Activated T-cell treated with anti-CD3 and anti-CD28 coated beads, Interleukin-2, amount 50 U/mL, for 4 hours (primary cell): ENCODE measurements at regions not wholly inside any gene's neighbourhood (a gene's known extent, or its start where the extent isn't known, plus 50 kb on each side); places are given as distances from the start of the nearest gene placed in this dataset.
A peak's percentile ranks its signal among the peaks of the same experiment; 100 is the strongest.
"Not testable (repeated sequence)": the region's sequence is repeated elsewhere in the genome, so short reads cannot be mapped to it uniquely, and the experiment has no call there.

Experiments
- ATAC-seq, 2 donors: fragments of 200-7000 bp; cut with Tn5 transposase; one replicate each; pipeline ENCODE4 v1.10.0; 2021
- DNase-seq: peaks from one replicate; pipeline ENCODE4 v3.0.0-alpha.2; 2020
- H3K27me3 Mint-ChIP-seq: one replicate; pipeline ENCODE4 v1.8.0; 2021; ENCODE audit warnings: low read depth, mixed read lengths
- H3K36me3 Mint-ChIP-seq: one replicate; pipeline ENCODE4 v1.8.0; 2022; ENCODE audit warnings: mixed read lengths; ENCODE audit not compliant: insufficient read depth
- H3K4me1 Mint-ChIP-seq: one replicate; pipeline ENCODE4 v1.8.0; 2021; ENCODE audit warnings: low read depth, mixed read lengths
- H3K4me3 Mint-ChIP-seq: one replicate; pipeline ENCODE4 v1.8.0; 2021; ENCODE audit warnings: mild to moderate bottlenecking, moderate library complexity, mixed read lengths
- H3K9me3 Mint-ChIP-seq: one replicate; pipeline ENCODE4 v1.8.0; 2021; ENCODE audit warnings: mixed read lengths

DNA sequence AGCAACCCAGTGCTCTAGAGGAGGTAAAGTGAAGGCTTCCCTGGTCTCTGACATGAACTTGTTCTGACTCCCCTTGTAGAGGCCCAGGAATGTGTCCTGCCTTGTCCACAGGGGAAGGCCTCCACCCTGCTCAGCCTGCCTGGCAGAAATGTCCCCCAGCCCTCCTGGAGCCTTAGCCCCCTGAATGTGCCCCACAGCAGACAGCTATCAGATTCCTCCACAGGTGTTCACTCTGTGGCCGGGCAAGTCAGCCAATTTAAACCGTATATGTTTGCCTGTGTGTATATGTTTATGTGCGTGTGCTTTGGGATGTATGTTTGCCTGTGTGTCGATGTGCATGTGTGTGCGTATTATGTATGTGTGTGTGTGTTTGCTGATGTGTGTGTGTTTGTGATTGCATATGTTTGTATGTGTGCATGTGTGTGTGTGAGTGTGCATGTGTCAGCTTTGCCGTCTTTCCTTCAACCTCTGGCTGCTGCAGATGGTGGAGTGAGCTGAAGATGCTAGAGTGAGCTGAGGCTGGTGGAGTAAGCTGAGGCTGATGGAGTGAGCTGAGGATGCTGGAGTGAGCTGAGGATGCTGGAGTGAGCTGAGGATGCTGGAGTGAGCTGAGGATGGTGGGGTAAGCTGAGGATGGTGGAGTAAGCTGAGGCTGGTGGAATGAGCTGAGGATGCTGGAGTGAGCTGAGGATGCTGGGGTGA is 68.9 kb upstream of the ANTXRL start:
- DNase-seq (no peak), ATAC-seq (no peak)
- no peaks in the 10 kb centered on the region for H3K27me3 Mint-ChIP-seq
- H3K9me3 Mint-ChIP-seq, result no peaks in the 10 kb centered on the region
- peaks cover 7% of the 10 kb centered on the region for H3K4me1 Mint-ChIP-seq
- peaks cover 28% of the 10 kb centered on the region for H3K36me3 Mint-ChIP-seq
- H3K4me3 Mint-ChIP-seq, result no peak overlapping the region

DNA sequence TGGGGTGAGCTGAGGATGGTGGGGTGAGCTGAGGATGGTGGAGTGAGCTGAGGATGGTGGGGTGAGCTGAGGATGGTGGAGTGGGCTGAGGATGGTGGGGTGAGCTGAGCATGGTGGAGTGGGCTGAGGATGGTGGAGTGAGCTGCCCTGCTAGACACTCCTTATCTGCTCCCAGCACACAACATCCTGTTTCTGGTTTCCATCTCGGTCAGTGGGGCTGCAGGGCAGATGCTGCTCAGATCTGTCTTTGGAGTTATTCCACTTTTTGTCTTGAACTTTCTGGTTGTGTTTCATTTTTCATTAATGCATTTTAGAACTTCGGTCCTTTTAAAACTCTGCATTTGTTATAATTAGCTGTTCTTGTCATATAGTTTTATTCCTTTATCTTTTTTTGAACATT is 67.9 kb upstream of the ANTXRL start:
- H3K4me3 Mint-ChIP-seq, result no peak overlapping the region
- DNase-seq, result no peak
- H3K36me3 Mint-ChIP-seq, result peaks cover 36% of the 10 kb centered on the region
- no peaks in the 10 kb centered on the region for H3K27me3 Mint-ChIP-seq
- ATAC-seq, result no peak
- H3K4me1 Mint-ChIP-seq, result peaks cover 7% of the 10 kb centered on the region
- no peaks in the 10 kb centered on the region for H3K9me3 Mint-ChIP-seq

DNA sequence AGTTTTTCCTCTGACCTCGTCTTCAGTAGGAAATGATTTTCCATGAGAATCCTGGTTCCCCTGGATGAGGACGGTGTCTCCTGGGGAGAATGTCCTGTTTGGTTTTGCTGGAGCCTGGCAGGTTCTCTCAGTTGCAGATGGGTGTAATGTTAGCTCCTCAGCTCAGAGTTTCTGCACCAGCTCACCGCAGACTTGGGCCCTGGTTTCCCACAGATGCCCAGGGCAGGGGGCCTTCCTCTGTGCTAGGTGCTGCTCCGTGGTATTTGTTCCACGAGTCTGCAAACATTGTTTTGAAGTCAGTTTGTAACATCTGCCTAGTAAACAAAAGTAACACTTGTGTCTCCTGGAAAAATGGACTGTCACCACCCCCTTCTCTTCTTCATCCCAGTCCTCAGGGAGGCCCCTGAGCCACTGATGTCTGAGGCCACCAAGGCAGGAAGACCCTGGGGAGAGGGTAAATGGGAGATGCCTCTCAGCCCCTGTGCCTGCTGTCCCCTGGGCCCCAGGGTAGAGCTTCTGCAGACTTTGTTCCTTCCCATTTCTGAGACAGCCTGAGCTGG is 67.3 kb upstream of the ANTXRL start:
- H3K4me3 Mint-ChIP-seq, DNase-seq, H3K4me1 Mint-ChIP-seq, H3K27me3 Mint-ChIP-seq, ATAC-seq, H3K9me3 Mint-ChIP-seq: not testable (repeated sequence)
- H3K36me3 Mint-ChIP-seq, result peaks cover 39% of the 10 kb centered on the region

DNA sequence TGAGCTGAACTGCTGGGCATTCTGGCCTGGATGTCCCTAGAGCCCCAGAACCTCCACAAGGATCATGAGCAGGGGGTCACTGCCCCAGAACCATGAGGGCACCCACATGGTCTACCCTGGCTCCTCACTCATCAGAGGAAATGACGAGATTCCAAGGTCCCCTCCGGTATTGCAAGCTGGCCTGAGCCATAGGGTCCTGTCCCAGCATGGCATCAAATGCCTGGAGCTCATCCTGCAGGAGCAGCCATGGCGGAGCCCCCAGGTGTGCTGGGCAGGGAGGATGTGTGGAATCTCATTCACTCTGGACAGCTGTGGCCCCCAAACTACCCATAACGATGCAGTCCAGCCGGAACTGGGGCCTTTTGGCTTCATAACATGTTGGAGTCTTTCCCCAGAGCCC is 66.6 kb upstream of the ANTXRL start:
- H3K4me3 Mint-ChIP-seq, result no peak overlapping the region
- no peak for ATAC-seq
- H3K4me1 Mint-ChIP-seq, result peaks cover 7% of the 10 kb centered on the region
- H3K36me3 Mint-ChIP-seq, result peaks cover 41% of the 10 kb centered on the region
- no peaks in the 10 kb centered on the region for H3K9me3 Mint-ChIP-seq
- DNase-seq, result no peak
- no peaks in the 10 kb centered on the region for H3K27me3 Mint-ChIP-seq

DNA sequence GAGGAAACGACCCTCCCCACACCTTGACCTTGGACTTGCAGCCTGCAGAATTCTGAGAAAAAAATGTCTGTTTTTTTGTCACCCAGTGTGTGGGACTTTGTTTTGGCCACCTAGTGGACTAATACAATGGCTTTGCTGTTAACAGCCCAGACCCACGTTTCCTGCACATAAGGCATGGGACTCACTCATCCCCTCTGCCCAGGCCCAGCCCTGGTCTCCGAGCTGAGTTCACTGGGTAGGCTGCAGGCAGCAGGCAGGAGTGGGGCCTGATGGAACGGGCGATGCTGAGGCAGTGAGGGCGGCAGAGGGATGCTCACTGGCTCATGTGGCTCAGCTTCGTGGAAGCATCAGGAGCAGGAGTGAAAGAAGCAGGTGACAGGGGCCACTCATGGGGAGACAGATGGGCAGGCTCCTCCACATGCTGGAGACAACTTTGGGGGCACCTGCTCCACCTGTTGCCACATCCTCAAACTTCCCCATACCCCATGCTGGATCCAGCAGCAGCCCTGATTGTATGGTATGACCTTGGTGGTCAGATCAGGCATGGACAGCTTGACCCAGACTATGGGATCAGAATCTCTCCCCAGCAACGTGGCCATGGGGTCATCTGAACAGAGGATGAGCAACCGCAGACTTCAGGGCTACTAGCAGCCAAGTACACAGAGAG is 65.8 kb upstream of the ANTXRL start:
- H3K9me3 Mint-ChIP-seq, result no peaks in the 10 kb centered on the region
- ATAC-seq, result no peak
- no peak for DNase-seq
- H3K4me1 Mint-ChIP-seq, result peaks cover 7% of the 10 kb centered on the region
- no peak overlapping the region for H3K4me3 Mint-ChIP-seq
- peaks cover 40% of the 10 kb centered on the region for H3K36me3 Mint-ChIP-seq
- H3K27me3 Mint-ChIP-seq, result no peaks in the 10 kb centered on the region

DNA sequence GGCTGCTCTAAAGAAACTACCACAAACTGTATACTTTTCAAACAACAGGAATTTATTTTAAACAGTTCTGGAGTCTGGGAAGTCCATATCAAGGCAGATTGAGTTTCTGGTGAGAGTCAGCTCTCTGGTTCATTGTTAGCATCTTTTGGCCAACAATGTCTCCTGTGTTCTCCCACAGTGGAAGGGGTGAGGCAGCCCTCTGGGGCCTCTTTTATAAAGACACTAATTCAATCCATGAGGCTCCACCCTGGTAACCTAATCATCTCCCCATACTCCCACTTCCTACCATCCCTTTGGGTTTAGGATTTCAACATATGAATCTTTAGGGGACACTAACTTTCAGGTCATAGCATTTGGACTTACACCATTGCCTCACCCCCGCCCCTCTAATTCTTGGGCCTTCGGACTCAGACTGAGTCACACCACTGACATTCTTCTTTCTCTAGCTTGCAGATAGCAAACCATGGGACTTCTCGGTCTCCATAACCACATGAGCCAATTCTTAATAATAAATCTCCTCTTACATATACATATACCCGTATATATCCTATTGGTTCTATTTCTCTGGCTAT is 64.3 kb upstream of the ANTXRL start:
- H3K4me1 Mint-ChIP-seq, result peaks cover 5% of the 10 kb centered on the region
- no peak for DNase-seq
- peaks cover 31% of the 10 kb centered on the region for H3K36me3 Mint-ChIP-seq
- no peak overlapping the region for H3K4me3 Mint-ChIP-seq
- no peak for ATAC-seq
- no peaks in the 10 kb centered on the region for H3K9me3 Mint-ChIP-seq
- H3K27me3 Mint-ChIP-seq, result no peaks in the 10 kb centered on the region

DNA sequence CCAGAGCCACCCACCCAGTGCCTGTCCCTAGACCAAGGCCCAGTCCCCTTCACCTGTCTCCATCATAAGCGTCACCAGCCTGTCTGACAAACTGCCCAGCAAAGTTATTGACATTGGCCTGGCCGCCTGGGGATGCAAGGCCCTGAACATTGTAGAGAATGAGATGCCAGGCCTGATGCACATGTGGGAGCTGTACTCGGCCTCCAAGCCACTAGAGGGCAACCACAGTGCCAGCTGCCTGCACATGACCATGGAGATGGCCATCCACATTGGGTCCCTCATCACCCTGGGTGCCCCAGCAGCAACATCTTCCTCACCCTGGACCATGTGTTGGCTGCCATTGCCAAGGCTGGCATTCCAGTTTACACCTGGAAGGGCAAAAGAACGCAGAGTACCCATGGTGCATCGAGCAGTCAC is 63.7 kb upstream of the ANTXRL start:
- no peak for DNase-seq
- no peaks in the 10 kb centered on the region for H3K9me3 Mint-ChIP-seq
- H3K27me3 Mint-ChIP-seq, result no peaks in the 10 kb centered on the region
- peak; percentile 28 to 49 for ATAC-seq
- H3K36me3 Mint-ChIP-seq, result peaks cover 27% of the 10 kb centered on the region
- H3K4me1 Mint-ChIP-seq, result peaks cover 3% of the 10 kb centered on the region
- H3K4me3 Mint-ChIP-seq, result no peak overlapping the region

DNA sequence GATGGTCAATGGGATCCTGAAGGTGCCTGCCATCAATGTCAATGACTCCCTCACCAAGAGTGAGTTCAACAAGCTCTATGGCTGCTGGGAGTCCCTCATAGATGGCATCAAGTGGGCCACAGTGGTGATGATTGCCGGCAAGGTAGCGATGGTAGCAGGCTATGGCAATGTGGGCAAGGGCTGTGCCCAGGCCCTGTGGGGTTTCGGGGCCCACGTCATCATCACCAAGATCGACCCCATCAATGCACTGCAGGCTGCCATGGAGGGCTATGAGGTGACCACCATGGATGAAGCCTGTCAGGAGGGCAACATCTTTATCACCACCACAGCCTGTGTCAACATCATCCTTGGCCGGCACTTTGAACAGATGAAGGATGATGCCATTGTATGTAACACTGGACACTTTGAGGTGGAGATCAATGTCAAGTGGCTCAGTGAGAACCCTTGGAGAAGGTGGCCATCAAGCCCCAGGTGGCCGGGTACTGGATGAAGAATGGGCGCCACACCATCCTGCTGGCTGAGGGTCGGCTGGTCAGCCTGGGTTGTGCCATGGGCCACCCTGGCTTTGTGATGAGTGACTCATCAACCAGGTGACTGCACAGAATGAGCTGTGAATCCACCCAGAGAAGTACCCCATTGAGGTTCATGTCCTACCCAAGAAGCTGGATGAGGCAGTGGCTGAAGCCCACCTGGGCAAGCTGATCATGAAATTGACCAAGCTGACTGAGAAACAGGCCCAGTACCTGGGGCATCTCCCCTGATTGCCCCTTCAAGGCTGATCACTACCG is 63.0 kb upstream of the ANTXRL start:
- Mint-ChIP-seq H3K27me3 (no peaks in the 10 kb centered on the region), H3K9me3 (no peaks in the 10 kb centered on the region), H3K4me1 (peaks cover 2% of the 10 kb centered on the region), H3K36me3 (peaks cover 25% of the 10 kb centered on the region), H3K4me3 (no peak overlapping the region)
- DNase-seq (no peak), ATAC-seq (no peak)

DNA sequence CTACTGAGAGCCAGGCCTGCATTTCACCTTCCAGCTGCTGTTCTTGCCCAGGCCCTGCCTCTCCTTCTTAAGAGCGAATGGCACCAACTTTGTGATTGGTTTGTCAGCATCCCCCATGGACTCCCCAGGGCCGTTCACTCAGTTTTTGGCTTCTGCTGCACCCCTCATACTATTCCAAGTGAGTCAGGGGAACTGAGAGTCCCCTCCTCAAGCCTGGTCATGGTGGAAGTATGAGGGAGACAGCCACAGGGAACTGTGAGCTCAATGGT is 62.4 kb upstream of the ANTXRL start:
- DNase-seq, result no peak
- Mint-ChIP-seq H3K9me3 (peaks cover under 1% of the 10 kb centered on the region), H3K27me3 (no peaks in the 10 kb centered on the region), H3K4me1 (peaks cover 4% of the 10 kb centered on the region), H3K36me3 (peaks cover 24% of the 10 kb centered on the region), H3K4me3 (no peak overlapping the region)
- no peak for ATAC-seq

DNA sequence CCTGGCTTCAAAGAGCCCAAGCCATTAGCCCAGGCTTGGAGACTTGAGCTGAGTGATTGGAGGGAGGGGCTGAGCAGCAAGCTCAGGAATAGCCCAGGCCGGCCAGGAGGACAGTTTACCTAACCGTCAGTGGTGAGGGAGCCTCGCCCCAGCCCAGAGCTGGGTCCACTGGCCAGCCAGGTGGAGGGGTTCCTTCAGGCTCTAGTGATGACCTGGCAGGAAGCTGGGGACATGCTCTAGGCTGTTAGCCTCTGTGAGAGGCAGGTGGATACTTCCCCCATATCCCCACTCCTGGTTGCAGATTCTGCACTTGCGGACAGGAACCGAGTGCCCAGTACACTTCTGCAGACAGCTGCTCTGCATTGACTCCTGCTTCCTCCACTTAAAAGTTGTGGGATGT is 61.2 kb upstream of the ANTXRL start:
- no peak for ATAC-seq
- no peak for DNase-seq
- Mint-ChIP-seq H3K36me3 (peaks cover 31% of the 10 kb centered on the region), H3K4me3 (no peak overlapping the region), H3K4me1 (peaks cover 8% of the 10 kb centered on the region), H3K9me3 (peaks cover 10% of the 10 kb centered on the region), H3K27me3 (no peaks in the 10 kb centered on the region)

DNA sequence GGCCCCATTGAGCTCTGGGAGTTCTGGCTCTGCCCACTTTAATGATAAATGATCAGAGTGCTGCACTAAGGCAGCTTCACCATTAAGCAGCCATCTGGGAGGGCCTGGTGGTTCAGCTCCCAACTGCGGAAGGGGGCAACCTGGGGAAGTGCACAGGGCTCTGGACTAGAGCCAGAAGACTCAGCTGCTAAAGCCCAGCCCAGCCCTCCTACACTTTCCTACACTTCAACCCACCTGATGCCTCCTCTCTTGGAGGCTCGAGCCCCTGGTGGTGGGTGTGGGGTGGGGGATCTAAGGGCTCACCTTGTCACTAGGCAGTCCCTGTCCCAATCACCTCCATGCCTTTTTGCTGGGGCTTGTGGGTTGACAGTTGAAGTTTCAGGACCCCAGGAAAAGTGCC is 60.6 kb upstream of the ANTXRL start:
- no peaks in the 10 kb centered on the region for H3K27me3 Mint-ChIP-seq
- DNase-seq (no peak), ATAC-seq (no peak)
- H3K9me3 Mint-ChIP-seq, result peaks cover 12% of the 10 kb centered on the region
- peaks cover 8% of the 10 kb centered on the region for H3K4me1 Mint-ChIP-seq
- peaks cover 35% of the 10 kb centered on the region for H3K36me3 Mint-ChIP-seq
- H3K4me3 Mint-ChIP-seq, result no peak overlapping the region

DNA sequence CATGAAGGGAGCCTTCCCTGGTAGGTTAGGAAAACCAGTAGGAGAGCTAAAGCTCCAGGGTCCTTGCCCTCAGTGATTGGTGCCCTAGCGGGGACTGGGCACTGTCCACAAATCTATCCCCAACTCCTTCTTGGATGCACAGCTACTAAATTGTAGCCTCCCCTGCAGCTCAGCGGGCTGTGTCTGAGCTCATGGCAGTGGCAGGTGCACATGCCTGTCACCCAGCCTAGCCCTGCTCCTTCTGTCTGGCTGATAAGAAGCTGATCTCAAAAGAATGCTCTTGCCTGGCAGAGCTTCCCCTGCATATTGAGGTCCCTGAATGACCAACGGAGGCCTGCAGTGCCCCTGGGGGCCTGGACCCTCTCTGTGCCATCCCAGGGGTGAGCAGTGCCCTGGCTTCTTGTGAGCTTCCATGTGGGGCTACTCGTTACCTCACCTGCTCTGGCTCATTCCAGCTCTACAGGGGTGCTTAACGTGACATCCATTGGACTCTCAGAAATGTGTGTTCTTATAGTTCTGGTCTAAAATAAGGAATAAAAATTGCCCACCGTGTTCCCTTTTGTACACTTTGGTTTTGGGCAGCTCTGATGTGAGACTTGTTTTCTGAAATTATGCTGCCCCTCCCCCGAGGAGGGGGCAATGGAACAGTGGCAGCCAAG is 59.8 kb upstream of the ANTXRL start:
- Mint-ChIP-seq H3K27me3 (no peaks in the 10 kb centered on the region), H3K4me1 (peaks cover 8% of the 10 kb centered on the region), H3K4me3 (no peak overlapping the region), H3K9me3 (peaks cover 12% of the 10 kb centered on the region), H3K36me3 (peaks cover 40% of the 10 kb centered on the region)
- DNase-seq (no peak), ATAC-seq (no peak)

DNA sequence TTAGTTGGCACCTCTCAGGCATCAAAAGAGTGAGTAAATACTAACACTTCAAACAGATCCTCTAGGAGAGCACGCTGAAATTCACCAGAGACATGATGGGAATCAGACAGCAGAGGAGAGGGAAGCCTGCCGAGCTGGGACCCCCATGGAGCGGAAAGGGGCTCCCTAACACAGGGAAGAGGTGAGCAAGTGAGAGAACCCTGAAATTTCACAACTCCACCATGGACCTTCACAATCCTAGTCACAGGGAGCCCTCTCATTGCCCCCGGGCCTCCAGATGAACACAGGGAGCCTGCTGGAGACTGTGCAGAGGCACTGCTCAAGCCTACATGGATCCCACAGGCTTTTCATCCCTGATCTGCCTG is 59.2 kb upstream of the ANTXRL start:
- peaks cover 45% of the 10 kb centered on the region for H3K36me3 Mint-ChIP-seq
- H3K27me3 Mint-ChIP-seq, result no peaks in the 10 kb centered on the region
- ATAC-seq (no peak), DNase-seq (no peak)
- H3K4me3 Mint-ChIP-seq, result no peak overlapping the region
- peaks cover 12% of the 10 kb centered on the region for H3K9me3 Mint-ChIP-seq
- peaks cover 8% of the 10 kb centered on the region for H3K4me1 Mint-ChIP-seq

DNA sequence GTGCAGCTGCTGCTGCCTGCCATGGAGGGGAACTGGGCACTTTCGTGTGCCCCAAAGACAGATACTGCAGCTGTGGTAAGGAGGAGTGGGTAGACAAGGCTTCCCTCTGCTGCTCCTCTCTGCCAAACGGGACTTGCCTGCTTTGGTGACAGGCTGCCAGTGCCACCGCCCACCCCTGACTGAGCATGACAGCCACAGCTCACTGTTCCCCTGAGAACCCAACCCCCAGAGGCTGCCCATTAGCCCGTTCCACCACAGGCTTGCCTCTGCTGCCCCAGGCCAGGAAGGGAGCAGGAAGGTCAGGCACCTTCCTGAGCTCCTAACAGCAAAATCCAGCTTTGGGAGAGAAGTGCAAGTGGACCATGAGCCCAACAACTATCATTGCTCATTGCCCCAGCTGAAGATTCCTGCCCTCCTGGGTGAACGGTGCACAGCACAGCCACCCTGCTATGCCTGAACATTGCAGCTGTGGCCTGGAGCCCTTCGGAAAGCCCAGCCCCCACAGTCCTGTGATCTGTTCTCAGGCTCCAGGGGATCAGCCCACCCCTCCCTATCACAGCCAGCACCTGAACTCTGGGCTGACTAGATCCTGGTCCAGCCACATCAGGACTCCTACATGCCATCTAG is 58.7 kb upstream of the ANTXRL start:
- no peaks in the 10 kb centered on the region for H3K27me3 Mint-ChIP-seq
- H3K9me3 Mint-ChIP-seq, result peaks cover 12% of the 10 kb centered on the region
- H3K36me3 Mint-ChIP-seq, result peaks cover 45% of the 10 kb centered on the region
- no peak for DNase-seq
- H3K4me1 Mint-ChIP-seq, result peaks cover 8% of the 10 kb centered on the region
- no peak for ATAC-seq
- H3K4me3 Mint-ChIP-seq, result no peak overlapping the region
